T-cell (primary cell): ENCODE measurements at regions not wholly inside any gene's neighbourhood (a gene's known extent, or its start where the extent isn't known, plus 50 kb on each side); places are given as distances from the start of the nearest gene placed in this dataset.

Source experiments
- ATAC-seq, 4 experiments: fragments of 200-7000 bp in 3 of 4; fragments of 150-1000 bp in 1 of 4; cut with Tn5 transposase; replicated peaks in 1 of 4; 1 replicate in 3 of 4; 2 replicates in 1 of 4; pipeline ENCODE4 v1.10.0; 2021; ENCODE audit warnings: moderate library complexity in 3 of 4, mild to moderate bottlenecking in 2 of 4, moderate number of reproducible peaks in 1 of 4
- CTCF ChIA-PET, 2 donors: fragments of 300-600 bp; sonication (Branson Sonifier 250); formaldehyde crosslinking; loops; one replicate each; lab custom pipeline; 2022; ENCODE audit warnings: antibody characterized with exemption in 2 of 2; lab: Charles Lee
- POLR2A ChIA-PET, 2 donors: fragments of 300-600 bp; sonication (Branson Sonifier 250); formaldehyde crosslinking; loops; one replicate each; lab custom pipeline; 2022; ENCODE audit warnings: antibody characterized with exemption in 2 of 2; lab: Charles Lee
- DNase-seq, 35 experiments: peaks; one replicate each; pipeline versions ENCODE4 v3.0.0 to v3.0.0-alpha.2; 2013 to 2023
- H3K27ac ChIP-seq: one replicate; pipeline ENCODE4 v1.5.1; 2013; ENCODE audit warnings: low read length
- H3K27me3 ChIP-seq, 2 experiments: replicated peaks in 1 of 2; 1 replicate in 1 of 2; 2 replicates in 1 of 2; pipeline versions ENCODE4 v1.6.1 to v1.7.0; 2013; ENCODE audit warnings: low read length in 1 of 2, mixed read lengths in 1 of 2; ENCODE audit not compliant: control insufficient read depth in 2 of 2, insufficient read depth in 2 of 2; ENCODE audit errors: extremely low read depth in 1 of 2
- H3K36me3 ChIP-seq, 2 donors: 1 replicate in 1 of 2; 2 replicates in 1 of 2; pipeline versions ENCODE4 v1.6.1 to v1.7.0; 2013; ENCODE audit warnings: low read length in 1 of 2; ENCODE audit not compliant: control insufficient read depth in 2 of 2, insufficient read depth in 1 of 2; ENCODE audit errors: extremely low read depth in 1 of 2
- H3K4me1 ChIP-seq, 2 experiments: 1 replicate in 1 of 2; 2 replicates in 1 of 2; pipeline versions ENCODE4 v1.6.1 to v1.7.0; 2013; ENCODE audit warnings: low read length in 2 of 2, mixed read lengths in 1 of 2; ENCODE audit not compliant: insufficient read depth in 2 of 2, control insufficient read depth in 1 of 2; ENCODE audit errors: extremely low read depth in 1 of 2
- H3K4me3 ChIP-seq, 2 donors: 1 replicate in 1 of 2; 2 replicates in 1 of 2; pipeline versions ENCODE4 v1.5.1 to v1.7.0; 2013; ENCODE audit warnings: mild to moderate bottlenecking in 2 of 2, low read length in 1 of 2, moderate library complexity in 1 of 2; ENCODE audit not compliant: control insufficient read depth in 1 of 2; ENCODE audit errors: extremely low read depth in 1 of 2
- H3K9me3 ChIP-seq: 2 replicates; pipeline ENCODE4 v1.7.0; 2013
- H3K27ac Mint-ChIP-seq, 2 donors: one replicate each; pipeline ENCODE4 v1.8.0; 2020 to 2021; ENCODE audit warnings: mild to moderate bottlenecking in 2 of 2, mixed read lengths in 2 of 2
- H3K27me3 Mint-ChIP-seq, 2 donors: one replicate each; pipeline ENCODE4 v1.8.0; 2021 to 2022; ENCODE audit warnings: mixed read lengths in 2 of 2
- H3K36me3 Mint-ChIP-seq: one replicate; pipeline ENCODE4 v1.8.0; 2021; ENCODE audit warnings: mixed read lengths
- H3K4me1 Mint-ChIP-seq, 3 donors: one replicate each; pipeline ENCODE4 v1.8.0; 2020 to 2022; ENCODE audit warnings: mixed read lengths in 3 of 3, mild to moderate bottlenecking in 1 of 3
- H3K4me3 Mint-ChIP-seq, 3 donors: one replicate each; pipeline ENCODE4 v1.8.0; 2020 to 2022; ENCODE audit warnings: mild to moderate bottlenecking in 3 of 3, mixed read lengths in 3 of 3, moderate library complexity in 3 of 3
- H3K9me3 Mint-ChIP-seq, 3 donors: one replicate each; pipeline ENCODE4 v1.8.0; 2020 to 2022; ENCODE audit warnings: mixed read lengths in 3 of 3
- WGBS: methylation state at CpG from one replicate; pipeline ENCODE4 v1.1.5; 2013; ENCODE audit warnings: missing lambda C conversion rate; ENCODE audit not compliant: insufficient coverage; 5-methylcytosine and 5-hydroxymethylcytosine counted together

- Histone ChIP-seq H3K4me1 (no peaks in the 10 kb centered on the region), H3K4me3 (no peak overlapping the region), H3K27ac (no peak overlapping the region), H3K36me3 (no peaks in the 10 kb centered on the region), H3K27me3 (no peaks in the 10 kb centered on the region), H3K9me3 (no peaks in the 10 kb centered on the region)
- no peaks in the 10 kb centered on the region for H3K4me1 Mint-ChIP-seq
- H3K4me3 Mint-ChIP-seq, result no peak overlapping the region
- WGBS, result 90% methylated on average over 1 of the region's 1 CpG
- peaks cover 5 to 16% (median 13%) of the 10 kb centered on the region in 3 donors for H3K9me3 Mint-ChIP-seq
- ChIA-PET CTCF (no interaction called here), POLR2A (no interaction called here)
- no peak for ATAC-seq
- no peak for DNase-seq
- no peaks in the 10 kb centered on the region for H3K27me3 Mint-ChIP-seq
- H3K27ac Mint-ChIP-seq, result no peak overlapping the region
- H3K36me3 Mint-ChIP-seq, result no peaks in the 10 kb centered on the region
These were observed 468.3 kb downstream of the MEIS1 start for GRCh38 chr2:66903183-66903582.

DNA sequence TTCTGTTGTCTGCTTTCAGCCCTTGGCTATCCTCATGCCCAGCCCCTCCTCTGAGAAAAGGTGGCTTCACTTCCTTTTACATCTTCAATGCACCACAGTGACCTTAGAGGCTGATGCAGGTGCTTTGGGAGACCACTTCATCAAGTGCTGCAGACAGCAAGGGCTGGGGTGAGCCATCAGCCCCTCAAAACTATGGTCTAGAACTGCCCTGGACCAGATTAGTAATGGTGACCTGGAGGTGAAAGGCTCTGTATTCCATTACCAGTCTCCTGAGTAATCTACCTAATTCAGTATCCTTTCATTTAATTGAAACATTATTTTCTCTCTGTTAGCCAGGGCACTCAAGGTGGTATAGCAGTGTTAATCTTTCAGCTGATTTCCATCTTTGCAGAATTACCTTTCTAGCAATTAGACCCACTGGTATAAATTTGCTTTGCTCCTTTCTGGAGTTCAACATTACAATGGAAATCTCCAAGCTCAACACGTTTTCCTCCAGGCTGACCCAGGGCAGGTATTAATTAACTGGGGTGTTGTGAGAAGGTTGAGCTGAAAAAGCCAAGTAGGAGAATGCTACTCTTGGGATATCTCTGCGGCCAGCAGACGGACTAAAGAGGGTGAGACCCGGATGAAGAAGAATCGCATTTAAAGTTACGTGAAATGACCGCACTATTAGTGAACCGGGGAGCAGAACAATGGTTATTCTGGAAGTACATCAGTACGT, 469.0 kb downstream of the MEIS1 start:
- DNase-seq (no peak), ATAC-seq (no peak)
- Histone ChIP-seq H3K4me1 (no peaks in the 10 kb centered on the region), H3K27ac (no peak overlapping the region), H3K36me3 (no peaks in the 10 kb centered on the region), H3K4me3 (no peak overlapping the region), H3K27me3 (no peaks in the 10 kb centered on the region), H3K9me3 (no peaks in the 10 kb centered on the region)
- Mint-ChIP-seq H3K27me3 (no peaks in the 10 kb centered on the region), H3K4me3 (no peak overlapping the region), H3K27ac (no peak overlapping the region), H3K36me3 (no peaks in the 10 kb centered on the region), H3K9me3 (peaks cover 5 to 16% (median 13%) of the 10 kb centered on the region in 3 donors), H3K4me1 (no peaks in the 10 kb centered on the region)
- POLR2A ChIA-PET, result no interaction called here
- CTCF ChIA-PET, result no interaction called here
- 96% methylated on average over 8 of the region's 9 CpGs for WGBS

DNA sequence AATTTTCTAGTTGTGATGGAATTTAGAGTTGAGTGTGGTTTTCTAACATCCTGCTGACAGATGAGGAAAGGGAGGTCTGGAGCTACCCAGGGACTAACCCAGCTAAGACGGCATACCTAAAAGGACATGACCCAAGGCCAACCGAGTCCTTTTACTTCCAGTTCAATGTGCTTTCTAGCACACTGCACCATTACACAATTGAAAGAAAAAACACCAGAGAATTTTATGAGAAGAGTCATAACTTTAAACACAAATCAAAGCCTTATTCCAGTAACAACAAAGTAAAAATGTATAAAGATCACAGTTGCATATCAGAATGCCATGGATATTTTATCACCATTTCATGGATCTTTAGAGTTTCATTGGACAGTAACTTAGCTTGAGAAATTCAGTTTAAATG, 480.3 kb downstream of the MEIS1 start:
- no peaks in the 10 kb centered on the region for H3K36me3 ChIP-seq
- H3K27ac ChIP-seq, result no peak overlapping the region
- ChIA-PET CTCF (no interaction called here), POLR2A (no interaction called here)
- no peaks in the 10 kb centered on the region for H3K9me3 ChIP-seq
- no peaks in the 10 kb centered on the region for H3K27me3 Mint-ChIP-seq
- H3K4me3 Mint-ChIP-seq, result no peak overlapping the region
- H3K36me3 Mint-ChIP-seq, result no peaks in the 10 kb centered on the region
- no peak overlapping the region for H3K27ac Mint-ChIP-seq
- H3K4me3 ChIP-seq, result no peak overlapping the region
- H3K27me3 ChIP-seq, result no peaks in the 10 kb centered on the region
- no peaks in the 10 kb centered on the region for H3K4me1 Mint-ChIP-seq
- H3K4me1 ChIP-seq, result no peaks in the 10 kb centered on the region
- WGBS, result 81% methylated on average over 2 of the region's 2 CpGs
- H3K9me3 Mint-ChIP-seq, result peaks cover 0 to 19% (median 7%) of the 10 kb centered on the region in 3 donors
- ATAC-seq (no peak), DNase-seq (no peak)

GRCh38 chr2:66919286-66919685, 477.8 kb upstream of the ETAA1 start:
- H3K36me3 ChIP-seq, result no peaks in the 10 kb centered on the region
- no peak overlapping the region for H3K27ac ChIP-seq
- no peaks in the 10 kb centered on the region for H3K9me3 ChIP-seq
- no peaks in the 10 kb centered on the region for H3K36me3 Mint-ChIP-seq
- WGBS, result no CpG with 5 or more reads among the region's 1 CpG
- H3K27ac Mint-ChIP-seq, result no peak overlapping the region
- DNase-seq (no peak), ATAC-seq (no peak)
- H3K4me1 ChIP-seq, result no peaks in the 10 kb centered on the region
- ChIA-PET POLR2A (no interaction called here), CTCF (interaction anchor here in 1 of 2 donors (0.5 kb wide), 1 partner anchor 24 kb away, joined by 3 read pairs; no protein-coding TSS in a partner anchor)
- H3K4me3 Mint-ChIP-seq, result no peak overlapping the region
- no peaks in the 10 kb centered on the region for H3K27me3 Mint-ChIP-seq
- H3K4me3 ChIP-seq, result no peak overlapping the region
- H3K27me3 ChIP-seq, result no peaks in the 10 kb centered on the region
- H3K9me3 Mint-ChIP-seq, result peaks cover 0 to 14% (median 5%) of the 10 kb centered on the region in 3 donors
- H3K4me1 Mint-ChIP-seq, result no peaks in the 10 kb centered on the region

DNA sequence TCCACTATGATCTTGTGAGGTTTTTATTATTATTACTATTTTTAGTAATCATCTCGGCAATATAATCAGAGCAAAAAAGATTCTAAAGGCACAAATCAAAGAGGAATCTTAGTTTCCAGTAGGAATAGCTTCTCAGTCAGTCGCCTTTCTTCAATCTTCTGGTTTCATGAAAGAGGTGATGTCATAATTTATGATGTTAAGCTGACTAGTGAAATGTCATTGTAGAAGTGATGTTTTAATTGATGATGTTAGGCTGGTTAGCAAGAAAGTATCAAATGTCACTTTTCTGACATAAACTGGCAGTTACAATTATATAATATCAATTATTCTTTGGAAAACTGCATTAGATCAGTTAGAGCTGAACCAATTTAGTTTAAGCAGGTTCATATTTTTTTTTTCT, 476.7 kb upstream of the ETAA1 start:
- POLR2A ChIA-PET, result no interaction called here
- Mint-ChIP-seq H3K9me3 (peaks cover 0 to 7% (median 2%) of the 10 kb centered on the region in 3 donors), H3K36me3 (no peaks in the 10 kb centered on the region), H3K4me3 (no peak overlapping the region), H3K4me1 (no peaks in the 10 kb centered on the region), H3K27me3 (no peaks in the 10 kb centered on the region), H3K27ac (no peak overlapping the region)
- Histone ChIP-seq H3K36me3 (no peaks in the 10 kb centered on the region), H3K9me3 (no peaks in the 10 kb centered on the region), H3K4me3 (no peak overlapping the region), H3K27me3 (no peaks in the 10 kb centered on the region), H3K4me1 (no peaks in the 10 kb centered on the region), H3K27ac (no peak overlapping the region)
- no CpG with 5 or more reads among the region's 2 CpGs for WGBS
- DNase-seq, result no peak
- no peak for ATAC-seq
- CTCF ChIA-PET, result no interaction called here

DNA sequence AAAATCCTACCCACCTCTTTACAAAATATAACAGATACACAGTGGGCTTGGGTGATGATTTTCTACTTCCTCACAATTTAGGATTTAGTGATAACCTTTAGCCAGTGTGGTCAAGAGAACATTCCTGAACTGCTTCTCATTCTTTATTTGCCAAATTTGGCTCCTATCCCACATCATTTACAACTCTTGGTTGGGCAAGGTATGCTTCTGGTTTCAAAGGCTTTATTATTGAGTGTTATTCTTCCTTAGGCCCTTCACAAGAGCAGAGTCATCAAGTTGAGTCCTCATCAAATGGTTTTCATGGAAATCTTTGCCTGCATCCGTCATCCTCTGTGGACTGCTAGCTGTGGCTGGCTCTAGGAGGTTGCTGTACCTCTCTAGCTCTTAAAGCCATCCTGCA, 472.0 kb upstream of the ETAA1 start:
- no peaks in the 10 kb centered on the region for H3K4me1 Mint-ChIP-seq
- CTCF ChIA-PET, result no interaction called here
- H3K4me1 ChIP-seq, result no peaks in the 10 kb centered on the region
- POLR2A ChIA-PET, result no interaction called here
- H3K27me3 Mint-ChIP-seq, result no peaks in the 10 kb centered on the region
- no peaks in the 10 kb centered on the region for H3K36me3 Mint-ChIP-seq
- H3K4me3 ChIP-seq, result no peak overlapping the region
- ATAC-seq, result no peak
- H3K27ac Mint-ChIP-seq, result no peak overlapping the region
- no peak for DNase-seq
- no peaks in the 10 kb centered on the region for H3K27me3 ChIP-seq
- no peaks in the 10 kb centered on the region for H3K9me3 ChIP-seq
- no peak overlapping the region for H3K27ac ChIP-seq
- peaks cover 0 to 5% (median 0%) of the 10 kb centered on the region in 3 donors for H3K9me3 Mint-ChIP-seq
- no peaks in the 10 kb centered on the region for H3K36me3 ChIP-seq
- no CpG with 5 or more reads among the region's 1 CpG for WGBS
- no peak overlapping the region for H3K4me3 Mint-ChIP-seq
